ENCODE measurements at regions not wholly inside any gene's neighbourhood (a gene's known extent, or its start where the extent isn't known, plus 50 kb on each side); places are given as distances from the start of the nearest gene placed in this dataset.

DNA sequence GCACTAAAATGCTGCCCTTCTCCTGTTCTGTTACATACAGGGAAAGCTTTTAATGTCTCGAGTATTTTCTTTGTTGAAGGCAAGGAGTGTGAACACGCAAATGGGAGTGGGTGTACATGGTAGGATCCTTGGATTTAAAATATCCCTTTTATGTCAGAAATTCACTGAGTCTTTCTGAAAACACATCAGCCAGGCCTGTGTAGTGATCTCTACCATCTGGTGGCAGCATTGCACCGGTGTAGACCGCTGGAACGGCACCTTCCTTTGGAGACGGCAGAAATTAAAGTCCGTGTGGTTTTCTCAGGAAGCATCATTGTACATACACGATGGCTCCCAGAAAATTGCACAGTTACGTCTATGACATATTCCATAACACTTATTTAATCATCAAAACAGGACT, 515.8 kb downstream of the GALR1 start:
- DNase-seq (ENCODE audit: extremely low spot score), result peak; percentile 29
- TF ChIP-seq NFRKB (IDR thresholded peaks at IDR 0.05) (no peak), L3MBTL2 (conservative IDR thresholded peaks at IDR 0.05) (no peak), HDGF (IDR thresholded peaks at IDR 0.05; ENCODE audit: borderline replicate concordance) (no peak), CTBP1 (IDR thresholded peaks at IDR 0.05; ENCODE audit: borderline replicate concordance) (no peak), ARNT (IDR thresholded peaks at IDR 0.05) (no peak), FOXK2 (IDR thresholded peaks at IDR 0.05) (no peak)
- ChIA-PET CTCF (no interaction called here), POLR2A (no interaction called here)

DNA sequence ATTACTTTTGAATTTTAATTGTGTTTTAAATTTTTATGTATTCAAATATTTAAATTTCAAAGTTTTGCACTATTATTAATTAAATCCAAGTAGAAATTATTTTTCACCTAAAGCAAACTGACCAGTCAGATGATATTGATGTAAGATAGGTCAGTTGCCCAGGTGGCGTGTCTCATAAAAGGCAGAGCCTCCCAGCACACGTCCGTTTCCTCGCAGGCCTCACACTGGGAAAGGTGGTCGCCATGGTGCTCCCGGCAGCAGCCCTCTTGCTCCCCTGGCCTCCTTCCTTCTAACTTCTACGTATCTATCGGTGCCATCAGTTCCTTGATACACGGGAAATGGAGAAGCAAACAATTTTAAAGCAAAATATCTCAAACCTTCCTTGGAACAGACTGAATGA, 516.8 kb downstream of the GALR1 start:
- DNase-seq (ENCODE audit: extremely low spot score), result no peak
- TF ChIP-seq NFRKB (IDR thresholded peaks at IDR 0.05) (no peak), ELF4 (IDR thresholded peaks at IDR 0.05) (no peak), LEF1 (IDR thresholded peaks at IDR 0.05; ENCODE audit: borderline replicate concordance) (no peak), SUZ12 (IDR thresholded peaks at IDR 0.05) (no peak), FOXK2 (IDR thresholded peaks at IDR 0.05) (no peak), ARNT (IDR thresholded peaks at IDR 0.05) (no peak), BHLHE40 (IDR thresholded peaks at IDR 0.05; ENCODE audit: borderline replicate concordance) (no peak), L3MBTL2 (conservative IDR thresholded peaks at IDR 0.05) (no peak), CTBP1 (IDR thresholded peaks at IDR 0.05; ENCODE audit: borderline replicate concordance) (no peak), TARDBP (IDR thresholded peaks at IDR 0.05) (no peak), FOXM1 (IDR thresholded peaks at IDR 0.05; ENCODE audit: borderline replicate concordance) (no peak), ZNF384 (IDR thresholded peaks at IDR 0.05) (no peak), HDGF (IDR thresholded peaks at IDR 0.05; ENCODE audit: borderline replicate concordance) (no peak), FOXA1 (IDR thresholded peaks at IDR 0.05) (no peak), SP1 (IDR thresholded peaks at IDR 0.05) (no peak)
- TF ChIP-seq, protein P1, sequence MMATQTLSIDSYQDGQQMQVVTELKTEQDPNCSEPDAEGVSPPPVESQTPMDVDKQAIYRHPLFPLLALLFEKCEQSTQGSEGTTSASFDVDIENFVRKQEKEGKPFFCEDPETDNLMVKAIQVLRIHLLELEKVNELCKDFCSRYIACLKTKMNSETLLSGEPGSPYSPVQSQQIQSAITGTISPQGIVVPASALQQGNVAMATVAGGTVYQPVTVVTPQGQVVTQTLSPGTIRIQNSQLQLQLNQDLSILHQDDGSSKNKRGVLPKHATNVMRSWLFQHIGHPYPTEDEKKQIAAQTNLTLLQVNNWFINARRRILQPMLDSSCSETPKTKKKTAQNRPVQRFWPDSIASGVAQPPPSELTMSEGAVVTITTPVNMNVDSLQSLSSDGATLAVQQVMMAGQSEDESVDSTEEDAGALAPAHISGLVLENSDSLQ (IDR thresholded peaks at IDR 0.05), result no peak
- ChIA-PET POLR2A (no interaction called here), CTCF (no interaction called here)

DNA sequence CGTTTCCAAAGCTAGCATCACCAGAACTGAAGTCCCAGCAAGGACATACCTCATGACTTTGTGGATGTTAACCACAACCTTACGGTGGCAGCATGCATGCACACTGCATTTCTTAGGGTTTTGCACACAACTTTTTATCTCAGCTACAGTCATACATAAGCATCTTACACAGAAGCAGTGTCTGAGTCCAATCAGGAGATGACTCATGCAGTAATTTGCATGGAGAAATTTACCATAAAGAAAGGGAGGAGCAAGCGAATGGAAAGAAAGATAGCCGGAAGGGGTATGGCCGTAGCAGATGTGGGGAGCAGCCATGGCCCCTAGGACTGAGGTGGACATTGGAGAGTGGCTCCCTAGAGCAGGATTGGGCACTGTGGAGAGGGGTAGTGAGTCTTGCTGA, 522.5 kb downstream of the GALR1 start:
- ChIA-PET CTCF (interaction anchor here (0.6 kb wide), 1 partner anchor 17 kb away, joined by 3 read pairs; no protein-coding TSS in a partner anchor), POLR2A (no interaction called here)
- no peak for DNase-seq (ENCODE audit: extremely low spot score)
- TF ChIP-seq FOXK2 (IDR thresholded peaks at IDR 0.05) (no peak), NFRKB (IDR thresholded peaks at IDR 0.05) (no peak), HDGF (IDR thresholded peaks at IDR 0.05; ENCODE audit: borderline replicate concordance) (no peak), ARNT (IDR thresholded peaks at IDR 0.05) (no peak), CTBP1 (IDR thresholded peaks at IDR 0.05; ENCODE audit: borderline replicate concordance) (no peak), SUZ12 (IDR thresholded peaks at IDR 0.05) (no peak), TARDBP (IDR thresholded peaks at IDR 0.05) (no peak), FOXM1 (IDR thresholded peaks at IDR 0.05; ENCODE audit: borderline replicate concordance) (no peak), FOXA1 (IDR thresholded peaks at IDR 0.05) (no peak), SP1 (IDR thresholded peaks at IDR 0.05) (no peak), LEF1 (IDR thresholded peaks at IDR 0.05; ENCODE audit: borderline replicate concordance) (no peak), BHLHE40 (IDR thresholded peaks at IDR 0.05; ENCODE audit: borderline replicate concordance) (no peak), L3MBTL2 (conservative IDR thresholded peaks at IDR 0.05) (no peak), ELF4 (IDR thresholded peaks at IDR 0.05) (no peak), ZNF384 (IDR thresholded peaks at IDR 0.05) (no peak)
- TF ChIP-seq, protein P1 (IDR thresholded peaks at IDR 0.05), result no peak

DNA sequence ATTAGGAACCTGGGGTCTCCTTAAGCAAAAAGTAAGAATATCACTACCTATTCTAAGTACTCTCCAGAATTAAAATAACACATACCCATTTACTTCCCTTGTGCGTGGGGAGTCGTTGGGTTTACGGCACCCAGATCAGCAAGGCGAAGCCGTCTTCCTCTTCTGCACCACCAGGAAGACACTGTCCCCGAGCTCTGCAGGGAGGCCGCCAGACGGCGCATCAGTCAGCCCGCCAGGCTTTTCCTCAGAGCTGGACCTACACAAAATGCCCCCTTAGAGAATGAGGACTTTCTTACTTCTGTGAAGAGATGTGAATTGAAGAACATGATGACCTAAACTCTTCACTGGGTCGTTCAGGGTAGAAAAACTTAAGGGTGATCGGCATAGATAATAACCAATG, 526.5 kb downstream of the GALR1 start:
- DNase-seq (ENCODE audit: extremely low spot score), result no peak
- TF ChIP-seq ZNF384 (IDR thresholded peaks at IDR 0.05), result no peak
- TF ChIP-seq BHLHE40 (IDR thresholded peaks at IDR 0.05; ENCODE audit: borderline replicate concordance), result no peak
- no peak for TF ChIP-seq ELF4 (IDR thresholded peaks at IDR 0.05)
- no peak for TF ChIP-seq SP1 (IDR thresholded peaks at IDR 0.05)
- no peak for TF ChIP-seq ARNT (IDR thresholded peaks at IDR 0.05)
- no peak for TF ChIP-seq SUZ12 (IDR thresholded peaks at IDR 0.05)
- no peak for TF ChIP-seq HDGF (IDR thresholded peaks at IDR 0.05; ENCODE audit: borderline replicate concordance)
- POLR2A ChIA-PET, result no interaction called here
- CTCF ChIA-PET, result no interaction called here

DNA sequence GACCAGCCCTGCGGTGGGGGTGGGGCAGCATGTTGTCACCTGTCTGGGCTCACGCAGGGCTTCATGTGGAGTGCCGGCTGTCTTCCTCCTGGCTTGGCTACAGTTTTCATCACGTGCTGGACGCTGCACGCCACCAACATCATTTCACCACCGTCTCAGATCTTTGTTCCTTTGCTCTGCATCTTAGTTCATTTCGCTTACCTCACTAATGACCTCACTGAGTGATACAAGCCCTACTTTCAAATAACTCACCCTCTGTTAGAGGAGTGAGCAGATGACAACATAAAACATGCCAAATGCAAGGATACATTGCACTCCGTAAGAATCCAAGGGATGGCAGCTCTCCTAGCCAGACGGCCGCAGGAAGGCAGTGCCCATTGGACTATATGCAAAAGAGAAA, 527.5 kb downstream of the GALR1 start:
- DNase-seq (ENCODE audit: extremely low spot score), result no peak
- ChIA-PET CTCF (no interaction called here), POLR2A (no interaction called here)
- TF ChIP-seq LEF1 (IDR thresholded peaks at IDR 0.05; ENCODE audit: borderline replicate concordance) (no peak), FOXM1 (IDR thresholded peaks at IDR 0.05; ENCODE audit: borderline replicate concordance) (no peak)

DNA sequence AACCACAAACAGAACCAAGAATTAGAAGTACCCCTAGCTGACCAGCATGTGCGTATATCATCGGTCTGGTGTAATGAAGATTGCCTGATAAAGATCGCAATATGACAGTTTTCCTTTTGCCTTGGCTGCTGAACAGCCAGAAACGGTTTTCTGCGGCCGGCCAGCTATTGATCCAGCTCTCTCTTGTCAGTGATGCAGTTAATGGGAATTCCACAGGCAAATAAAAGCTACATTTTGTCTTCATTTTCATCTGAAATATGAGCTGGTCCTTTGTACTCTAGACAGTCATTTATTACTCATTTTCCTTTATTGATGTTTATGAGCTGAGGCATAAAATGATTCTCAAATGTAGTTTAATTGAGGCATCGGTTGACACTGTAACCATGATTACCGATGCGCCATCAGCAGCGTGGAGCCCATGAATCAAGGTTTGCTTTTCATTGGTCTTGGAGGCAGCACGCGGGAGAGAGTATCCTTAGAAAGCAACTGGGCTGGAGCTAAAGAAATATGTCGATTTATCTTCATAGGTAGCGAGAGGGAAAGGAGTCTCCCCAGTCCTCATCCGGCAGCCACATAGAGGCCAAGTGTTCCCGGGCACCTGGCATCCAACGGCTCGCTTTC, 535.2 kb downstream of the GALR1 start:
- DNase-seq (ENCODE audit: extremely low spot score), result no peak
- POLR2A ChIA-PET, result no interaction called here
- CTCF ChIA-PET, result no interaction called here
- TF ChIP-seq FOXK2 (IDR thresholded peaks at IDR 0.05), result no peak
- no peak for TF ChIP-seq TARDBP (IDR thresholded peaks at IDR 0.05)
- no peak for TF ChIP-seq ELF4 (IDR thresholded peaks at IDR 0.05)
- no peak for TF ChIP-seq CTBP1 (IDR thresholded peaks at IDR 0.05; ENCODE audit: borderline replicate concordance)
- TF ChIP-seq HDGF (IDR thresholded peaks at IDR 0.05; ENCODE audit: borderline replicate concordance), result no peak
- no peak for TF ChIP-seq SUZ12 (IDR thresholded peaks at IDR 0.05)
- TF ChIP-seq NFRKB (IDR thresholded peaks at IDR 0.05), result no peak
- TF ChIP-seq, protein P1 (IDR thresholded peaks at IDR 0.05), result no peak
- no peak for TF ChIP-seq ZNF384 (IDR thresholded peaks at IDR 0.05)
- TF ChIP-seq L3MBTL2 (conservative IDR thresholded peaks at IDR 0.05), result no peak
- no peak for TF ChIP-seq ARNT (IDR thresholded peaks at IDR 0.05)
- TF ChIP-seq SP1 (IDR thresholded peaks at IDR 0.05), result no peak
- no peak for TF ChIP-seq LEF1 (IDR thresholded peaks at IDR 0.05; ENCODE audit: borderline replicate concordance)
- TF ChIP-seq BHLHE40 (IDR thresholded peaks at IDR 0.05; ENCODE audit: borderline replicate concordance), result no peak
- TF ChIP-seq FOXA1 (IDR thresholded peaks at IDR 0.05), result no peak
- no peak for TF ChIP-seq FOXM1 (IDR thresholded peaks at IDR 0.05; ENCODE audit: borderline replicate concordance)
